Fibroblast of villous mesenchyme (primary cell): ENCODE measurements at regions not wholly inside any gene's neighbourhood (a gene's known extent, or its start where the extent isn't known, plus 50 kb on each side); places are given as distances from the start of the nearest gene placed in this dataset.
"Not testable (repeated sequence)": the region's sequence is repeated elsewhere in the genome, so short reads cannot be mapped to it uniquely, and the experiment has no call there.

Experiments
- DNase-seq: peaks from one replicate; pipeline ENCODE4 v3.0.0-alpha.2; 2010; ENCODE audit warnings: low read depth
- H3K4me3 ChIP-seq: 2 replicates; pipeline ENCODE4 v1.5.1; 2011; ENCODE audit warnings: low read depth, mild to moderate bottlenecking, low read length
- CTCF ChIP-seq: IDR thresholded peaks from 2 replicates; pipeline ENCODE4 v1.5.1; 2012; ENCODE audit warnings: low read depth, mild to moderate bottlenecking, low read length; ENCODE audit not compliant: insufficient read depth

GRCh38 chr10:28087661-28088351 is 88.9 kb upstream of the ODAD2 start:
- no peak for TF ChIP-seq CTCF
- H3K4me3 ChIP-seq = no peak overlapping the region
- DNase-seq = peak; percentile 77

GRCh38 chr10:28085760-28086159 is 86.9 kb upstream of the ODAD2 start:
- not testable (repeated sequence) for H3K4me3 ChIP-seq, DNase-seq

GRCh38 chr10:28082885-28083284 is 84.0 kb upstream of the ODAD2 start:
- H3K4me3 ChIP-seq = no peak overlapping the region
- TF ChIP-seq CTCF = no peak
- DNase-seq = no peak

- no peak for DNase-seq
- no peak overlapping the region for H3K4me3 ChIP-seq
- TF ChIP-seq CTCF = no peak
These were observed 83.4 kb upstream of the ODAD2 start for GRCh38 chr10:28082316-28082715.

GRCh38 chr10:28077889-28078288 is 79.0 kb upstream of the ODAD2 start:
- peak; percentile 19 for DNase-seq
- no peak overlapping the region for H3K4me3 ChIP-seq
- TF ChIP-seq CTCF = no peak

GRCh38 chr10:28075424-28075823 is 76.5 kb upstream of the ODAD2 start:
- no peak for DNase-seq
- H3K4me3 ChIP-seq = no peak overlapping the region
- no peak for TF ChIP-seq CTCF

- H3K4me3 ChIP-seq = no peak overlapping the region
- no peak for TF ChIP-seq CTCF
- no peak for DNase-seq
These were observed 73.7 kb upstream of the ODAD2 start for GRCh38 chr10:28072573-28072972.
